HL-60 (cell line): ENCODE measurements at regions not wholly inside any gene's neighbourhood (a gene's known extent, or its start where the extent isn't known, plus 50 kb on each side); places are given as distances from the start of the nearest gene placed in this dataset.

ENCODE experiments used
- DNase-seq, 2 experiments: peaks; one replicate each; pipeline ENCODE4 v3.0.0-alpha.2; 2010 to 2020; ENCODE audit warnings: low read depth in 1 of 2, low spot score in 1 of 2
- H3K27ac ChIP-seq: fragments of 250-450 bp; sonication (Bioruptor Pico); replicated peaks from 2 replicates; pipeline ENCODE4 v1.5.1; 2020; ENCODE audit warnings: mild to moderate bottlenecking, moderate library complexity
- H3K27me3 ChIP-seq: fragments of 250-450 bp; sonication (Bioruptor Pico); 2 replicates; pipeline ENCODE4 v1.5.1; 2021; ENCODE audit warnings: mild to moderate bottlenecking, moderate library complexity; ENCODE audit not compliant: insufficient read depth, poor library complexity, severe bottlenecking
- H3K4me3 ChIP-seq: replicated peaks from 2 replicates; pipeline ENCODE4 v1.5.1; 2011; ENCODE audit warnings: mild to moderate bottlenecking, control low read depth, low read length; ENCODE audit not compliant: insufficient read depth
- CTCF ChIP-seq: IDR thresholded peaks from one replicate; pipeline ENCODE4 v1.5.1; 2011; ENCODE audit warnings: low read length, control low read depth, inconsistent platforms; ENCODE audit not compliant: insufficient read depth
- GABPA ChIP-seq: IDR thresholded peaks from 2 replicates; pipeline ENCODE4 v1.6.1; 2012; ENCODE audit warnings: low read depth
- POLR2AphosphoS5 ChIP-seq: IDR thresholded peaks from 2 replicates; pipeline ENCODE4 v1.6.1; 2012; ENCODE audit warnings: low read depth
- REST ChIP-seq: IDR thresholded peaks from 2 replicates; pipeline ENCODE4 v1.6.1; 2012; ENCODE audit warnings: low read depth; ENCODE audit not compliant: insufficient replicate concordance
- SPI1 ChIP-seq: IDR thresholded peaks from 2 replicates; pipeline ENCODE4 v1.6.1; 2012; ENCODE audit warnings: low read depth, mild to moderate bottlenecking, borderline replicate concordance

- no peak for TF ChIP-seq GABPA
- no peak for TF ChIP-seq SPI1
- no peak for TF ChIP-seq REST
- TF ChIP-seq CTCF, result no peak
- no peak overlapping the region for H3K4me3 ChIP-seq
- H3K27me3 ChIP-seq, result no peaks in the 10 kb centered on the region
- no peak for DNase-seq
- H3K27ac ChIP-seq, result no peak overlapping the region
These were observed 764.1 kb upstream of the SLITRK6 start for GRCh38 chr13:86563308-86563707.

- Histone ChIP-seq H3K27me3 (no peaks in the 10 kb centered on the region), H3K4me3 (no peak overlapping the region), H3K27ac (no peak overlapping the region)
- DNase-seq, result no peak
- no peak for TF ChIP-seq REST
- no peak for TF ChIP-seq GABPA
- no peak for TF ChIP-seq SPI1
These were observed 767.9 kb upstream of the SLITRK6 start for GRCh38 chr13:86567119-86567518.

GRCh38 chr13:86569119-86569518 lies 769.9 kb upstream of the SLITRK6 start:
- H3K27ac ChIP-seq, result no peak overlapping the region
- TF ChIP-seq GABPA (no peak), SPI1 (no peak), POLR2AphosphoS5 (no peak), CTCF (no peak), REST (no peak)
- no peaks in the 10 kb centered on the region for H3K27me3 ChIP-seq
- H3K4me3 ChIP-seq, result no peak overlapping the region
- DNase-seq, result no peak

- Histone ChIP-seq H3K27me3 (no peaks in the 10 kb centered on the region), H3K27ac (no peak overlapping the region), H3K4me3 (no peak overlapping the region)
- TF ChIP-seq GABPA (no peak), CTCF (no peak), REST (no peak), POLR2AphosphoS5 (no peak), SPI1 (no peak)
- no peak for DNase-seq
These were observed 770.8 kb upstream of the SLITRK6 start for GRCh38 chr13:86569974-86570373.
